ENCODE measurements at regions not wholly inside any gene's neighbourhood (a gene's known extent, or its start where the extent isn't known, plus 50 kb on each side); places are given as distances from the start of the nearest gene placed in this dataset.

DNA sequence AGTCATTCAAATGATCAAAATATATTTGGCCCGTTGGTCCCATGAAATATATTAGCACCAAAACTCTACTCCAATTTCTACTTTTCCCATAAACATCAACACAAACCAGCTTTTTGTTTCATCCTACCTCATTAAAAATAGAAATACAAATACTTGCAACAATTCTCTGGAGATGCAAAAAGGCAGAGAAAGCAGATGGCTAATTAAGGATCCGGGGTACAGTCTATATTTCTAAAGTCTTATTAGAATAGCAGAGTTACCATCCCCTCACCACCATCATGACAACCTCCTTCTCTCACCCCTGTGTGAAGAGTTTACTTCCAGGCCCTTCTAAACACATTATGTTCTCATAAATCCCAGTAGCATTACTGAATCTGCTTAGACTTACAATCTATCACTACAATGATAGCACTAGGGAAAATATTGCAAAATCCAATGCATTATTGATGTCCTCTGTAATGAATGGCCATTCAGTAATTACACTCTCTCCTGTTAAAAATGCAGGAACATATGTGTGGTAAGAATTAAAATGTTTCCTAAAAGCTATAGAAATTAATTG, 133.8 kb downstream of the HHIPL2 start:
- TF ChIP-seq, protein P1, sequence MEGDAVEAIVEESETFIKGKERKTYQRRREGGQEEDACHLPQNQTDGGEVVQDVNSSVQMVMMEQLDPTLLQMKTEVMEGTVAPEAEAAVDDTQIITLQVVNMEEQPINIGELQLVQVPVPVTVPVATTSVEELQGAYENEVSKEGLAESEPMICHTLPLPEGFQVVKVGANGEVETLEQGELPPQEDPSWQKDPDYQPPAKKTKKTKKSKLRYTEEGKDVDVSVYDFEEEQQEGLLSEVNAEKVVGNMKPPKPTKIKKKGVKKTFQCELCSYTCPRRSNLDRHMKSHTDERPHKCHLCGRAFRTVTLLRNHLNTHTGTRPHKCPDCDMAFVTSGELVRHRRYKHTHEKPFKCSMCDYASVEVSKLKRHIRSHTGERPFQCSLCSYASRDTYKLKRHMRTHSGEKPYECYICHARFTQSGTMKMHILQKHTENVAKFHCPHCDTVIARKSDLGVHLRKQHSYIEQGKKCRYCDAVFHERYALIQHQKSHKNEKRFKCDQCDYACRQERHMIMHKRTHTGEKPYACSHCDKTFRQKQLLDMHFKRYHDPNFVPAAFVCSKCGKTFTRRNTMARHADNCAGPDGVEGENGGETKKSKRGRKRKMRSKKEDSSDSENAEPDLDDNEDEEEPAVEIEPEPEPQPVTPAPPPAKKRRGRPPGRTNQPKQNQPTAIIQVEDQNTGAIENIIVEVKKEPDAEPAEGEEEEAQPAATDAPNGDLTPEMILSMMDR (IDR thresholded peaks at IDR 0.05): no peak
- TF ChIP-seq POLR2A (IDR thresholded peaks at IDR 0.05): no peak
- TF ChIP-seq POLR2AphosphoS5 (IDR thresholded peaks at IDR 0.05): no peak
- TF ChIP-seq EP300 (IDR thresholded peaks at IDR 0.05): no peak

Measured in sigmoid colon (tissue), 4 donors.